H9 (cell line): ENCODE measurements at regions not wholly inside any gene's neighbourhood (a gene's known extent, or its start where the extent isn't known, plus 50 kb on each side); places are given as distances from the start of the nearest gene placed in this dataset.

Experiments
- DNase-seq: peaks from one replicate; pipeline ENCODE4 v3.0.0-alpha.2; 2017
- H2AFZ ChIP-seq: one replicate; pipeline ENCODE4 v1.6.1; 2013; ENCODE audit warnings: mild to moderate bottlenecking, low read length, control low read depth, moderate library complexity
- H2AK5ac ChIP-seq: 2 replicates; pipeline ENCODE4 v1.6.1; 2013; ENCODE audit warnings: low read length, control low read depth, mixed read lengths; ENCODE audit not compliant: insufficient read length
- H2BK120ac ChIP-seq: one replicate; pipeline ENCODE4 v1.6.1; 2013; ENCODE audit warnings: low read depth, mild to moderate bottlenecking, low read length, control low read depth, inconsistent platforms; ENCODE audit not compliant: poor library complexity, severe bottlenecking
- H2BK12ac ChIP-seq: 2 replicates; pipeline ENCODE4 v1.6.1; 2013; ENCODE audit warnings: low read length, control low read depth, mixed read lengths, low read depth; ENCODE audit not compliant: insufficient read length
- H2BK15ac ChIP-seq: 2 replicates; pipeline ENCODE4 v1.6.1; 2013; ENCODE audit warnings: low read depth, low read length, control low read depth
- H2BK20ac ChIP-seq: one replicate; pipeline ENCODE4 v1.6.1; 2013; ENCODE audit warnings: low read depth, mild to moderate bottlenecking, low read length, control low read depth, inconsistent platforms; ENCODE audit not compliant: poor library complexity, severe bottlenecking
- H2BK5ac ChIP-seq: 2 replicates; pipeline ENCODE4 v1.6.1; 2013; ENCODE audit warnings: low read length, control low read depth, mixed read lengths; ENCODE audit not compliant: insufficient read length
- H3K14ac ChIP-seq: 2 replicates; pipeline ENCODE4 v1.6.1; 2013; ENCODE audit warnings: low read length, control low read depth; ENCODE audit not compliant: insufficient read depth
- H3K18ac ChIP-seq: 2 replicates; pipeline ENCODE4 v1.6.1; 2013; ENCODE audit warnings: low read depth, mild to moderate bottlenecking, mixed read lengths, low read length, control low read depth; ENCODE audit not compliant: insufficient read length
- H3K23ac ChIP-seq: 2 replicates; pipeline ENCODE4 v1.6.1; 2013; ENCODE audit warnings: low read length, control low read depth, mixed read lengths, low read depth; ENCODE audit not compliant: insufficient read length
- H3K23me2 ChIP-seq: 2 replicates; pipeline ENCODE4 v1.6.1; 2013; ENCODE audit warnings: low read depth, mild to moderate bottlenecking, mixed read lengths, low read length, control low read depth; ENCODE audit not compliant: insufficient read length, poor library complexity, severe bottlenecking
- H3K27ac ChIP-seq: 2 replicates; pipeline ENCODE4 v1.5.1; 2013; ENCODE audit warnings: low read length, control low read depth, mixed read lengths, low read depth; ENCODE audit not compliant: insufficient read length
- H3K27me3 ChIP-seq: 2 replicates; pipeline ENCODE4 v1.6.1; 2013; ENCODE audit warnings: low read length, control low read depth, inconsistent platforms; ENCODE audit not compliant: insufficient read depth
- H3K4ac ChIP-seq: 2 replicates; pipeline ENCODE4 v1.6.1; 2013; ENCODE audit warnings: low read depth, mild to moderate bottlenecking, control low read depth, inconsistent platforms, low read length, moderate library complexity
- H3K4me1 ChIP-seq: 2 replicates; pipeline ENCODE4 v1.6.1; 2013; ENCODE audit warnings: low read length, control low read depth, inconsistent platforms; ENCODE audit not compliant: insufficient read depth
- H3K4me2 ChIP-seq: 2 replicates; pipeline ENCODE4 v1.6.1; 2013; ENCODE audit warnings: low read length, control low read depth, mixed read lengths; ENCODE audit not compliant: insufficient read length, insufficient read depth
- H3K56ac ChIP-seq: 2 replicates; pipeline ENCODE4 v1.6.1; 2013; ENCODE audit warnings: low read depth, mild to moderate bottlenecking, mixed read lengths, low read length, control low read depth; ENCODE audit not compliant: insufficient read length
- H3K79me1 ChIP-seq: 2 replicates; pipeline ENCODE4 v1.6.1; 2013; ENCODE audit warnings: low read depth, mild to moderate bottlenecking, moderate library complexity, low read length, control low read depth, inconsistent platforms; ENCODE audit not compliant: insufficient read depth, poor library complexity, severe bottlenecking
- H3K79me2 ChIP-seq: 2 replicates; pipeline ENCODE4 v1.6.1; 2013; ENCODE audit warnings: low read length, control low read depth, inconsistent platforms; ENCODE audit not compliant: insufficient read depth
- H3K9ac ChIP-seq: 2 replicates; pipeline ENCODE4 v1.6.1; 2013; ENCODE audit warnings: low read length, control low read depth, mixed read lengths; ENCODE audit not compliant: insufficient read length; ENCODE audit errors: extremely low read depth
- H3K9me3 ChIP-seq: one replicate; pipeline ENCODE4 v1.6.1; 2013; ENCODE audit warnings: low read depth, low read length, inconsistent platforms; ENCODE audit not compliant: control insufficient read depth
- H3T11ph ChIP-seq: one replicate; pipeline ENCODE4 v1.6.1; 2013; ENCODE audit warnings: mild to moderate bottlenecking, low read length, control low read depth, inconsistent platforms
- H4K20me1 ChIP-seq: one replicate; pipeline ENCODE4 v1.6.1; 2013; ENCODE audit not compliant: control insufficient read depth, insufficient read length, insufficient read depth
- H4K5ac ChIP-seq: 2 replicates; pipeline ENCODE4 v1.6.1; 2013; ENCODE audit warnings: low read depth, mild to moderate bottlenecking, mixed read lengths, low read length, control low read depth; ENCODE audit not compliant: insufficient read length
- H4K8ac ChIP-seq: replicated peaks from 2 replicates; pipeline ENCODE4 v1.6.1; 2013; ENCODE audit warnings: low read length, control low read depth, mixed read lengths, low read depth; ENCODE audit not compliant: insufficient read length
- H4K91ac ChIP-seq: 2 replicates; pipeline ENCODE4 v1.6.1; 2013; ENCODE audit warnings: low read depth, mild to moderate bottlenecking, moderate library complexity, mixed read lengths, low read length, control low read depth; ENCODE audit not compliant: insufficient read length
- H3K27ac Mint-ChIP-seq, 3 experiments: 2 replicates in 2 of 3; 3 replicates in 1 of 3; pipeline ENCODE4 v1.8.0; 2020 to 2021; ENCODE audit warnings: mixed read lengths in 3 of 3, mild to moderate bottlenecking in 1 of 3, moderate library complexity in 1 of 3
- H3K27me3 Mint-ChIP-seq: 2 replicates; pipeline ENCODE4 v1.8.0; 2021; ENCODE audit warnings: low read depth, mild to moderate bottlenecking, moderate library complexity, mixed read lengths
- H3K36me3 Mint-ChIP-seq, 3 experiments: 2 replicates in 2 of 3; 3 replicates in 1 of 3; pipeline ENCODE4 v1.8.0; 2020 to 2021; ENCODE audit warnings: low read depth in 3 of 3, mixed read lengths in 3 of 3; ENCODE audit not compliant: insufficient read depth in 1 of 3
- H3K4me1 Mint-ChIP-seq, 2 experiments: 2 replicates each; pipeline ENCODE4 v1.8.0; 2020; ENCODE audit warnings: mixed read lengths in 2 of 2
- H3K4me3 Mint-ChIP-seq, 2 experiments: 2 replicates in 1 of 2; 3 replicates in 1 of 2; pipeline ENCODE4 v1.8.0; 2020 to 2021; ENCODE audit warnings: mild to moderate bottlenecking in 2 of 2, mixed read lengths in 2 of 2, moderate library complexity in 1 of 2
- H3K9me3 Mint-ChIP-seq, 2 experiments: 2 replicates in 1 of 2; 3 replicates in 1 of 2; pipeline ENCODE4 v1.8.0; 2020; ENCODE audit warnings: mild to moderate bottlenecking in 2 of 2, mixed read lengths in 2 of 2, moderate library complexity in 1 of 2
- CTCF ChIP-seq: fragments of 200-600 bp; sonication (generic); conservative IDR thresholded peaks from 3 replicates; pipeline ENCODE4 v1.8.0; 2021; ENCODE audit warnings: antibody characterized with exemption, mild to moderate bottlenecking
- WGBS: extraction: QIAGEN DNeasy Blood & Tissue Kit; methylation state at CpG from one replicate; pipeline ENCODE4 v1.1.7; 2013; ENCODE audit warnings: missing lambda C conversion rate, low lambda C conversion rate, mixed read lengths; ENCODE audit not compliant: insufficient read length; ENCODE audit errors: extremely low coverage; 5-methylcytosine and 5-hydroxymethylcytosine counted together

- no peak for TF ChIP-seq CTCF
- no peak overlapping the region for H3K27ac ChIP-seq
- H2AK5ac ChIP-seq = no peak overlapping the region
- H2BK15ac ChIP-seq = no peak overlapping the region
- no peak overlapping the region for H2BK5ac ChIP-seq
- H3K14ac ChIP-seq = no peak overlapping the region
- H3K4ac ChIP-seq = no peak overlapping the region
- DNase-seq = no peak
- Mint-ChIP-seq H3K4me3 (no peak overlapping the region), H3K4me1 (peaks cover 2 to 9% of the 10 kb centered on the region in 2 experiments; a peak in 2 of 4 replicates), H3K27ac (peak overlapping the region in 1 of 3 experiments; percentile 65; a peak in 1 of 7 replicates), H3K27me3 (peaks cover 2% of the 10 kb centered on the region), H3K9me3 (no peaks in the 10 kb centered on the region), H3K36me3 (no peaks in the 10 kb centered on the region)
- no peak overlapping the region for H3T11ph ChIP-seq
- no peaks in the 10 kb centered on the region for H3K9me3 ChIP-seq
- no peak overlapping the region for H2AFZ ChIP-seq
- H3K4me2 ChIP-seq = no peak overlapping the region
- H2BK12ac ChIP-seq = no peak overlapping the region
- no peak overlapping the region for H3K56ac ChIP-seq
- H3K4me1 ChIP-seq = no peaks in the 10 kb centered on the region
- no peak overlapping the region for H3K23ac ChIP-seq
- H3K79me1 ChIP-seq = no peaks in the 10 kb centered on the region
- H3K18ac ChIP-seq = no peak overlapping the region
- no peak overlapping the region for H4K91ac ChIP-seq
- no peaks in the 10 kb centered on the region for H4K20me1 ChIP-seq
- H4K8ac ChIP-seq = no peak overlapping the region
- no peaks in the 10 kb centered on the region for H3K79me2 ChIP-seq
- H2BK120ac ChIP-seq = no peak overlapping the region
- no CpG with 5 or more reads among the region's 2 CpGs for WGBS
- no peak overlapping the region for H2BK20ac ChIP-seq
- H3K23me2 ChIP-seq = no peaks in the 10 kb centered on the region
- H3K9ac ChIP-seq = no peak overlapping the region
- H4K5ac ChIP-seq = no peak overlapping the region
- H3K27me3 ChIP-seq = no peaks in the 10 kb centered on the region
Measured at GRCh38 chr5:111667128-111667736, 89.8 kb downstream of the NREP start.
